Astrocyte of the cerebellum (primary cell): ENCODE measurements at regions not wholly inside any gene's neighbourhood (a gene's known extent, or its start where the extent isn't known, plus 50 kb on each side); places are given as distances from the start of the nearest gene placed in this dataset.

Experiments used
- DNase-seq: peaks from one replicate; pipeline ENCODE4 v3.0.0-alpha.2; 2011; ENCODE audit warnings: low read depth
- H3K4me3 ChIP-seq: 2 replicates; pipeline ENCODE4 v1.5.1; 2011; ENCODE audit warnings: mild to moderate bottlenecking, low read depth, low read length, moderate library complexity
- in situ Hi-C: cut with HindIII; loops from 2 replicates; pipeline ENCODE4 v1.10.0; 2017; ENCODE audit warnings: low sequenced_read_pairs
- TF ChIP-seq, protein P1 (sequence below): IDR thresholded peaks from 2 replicates; pipeline ENCODE4 v1.5.1; 2012; ENCODE audit warnings: low read length, low read depth, moderate library complexity, mild to moderate bottlenecking; ENCODE audit errors: missing control alignments

DNA sequence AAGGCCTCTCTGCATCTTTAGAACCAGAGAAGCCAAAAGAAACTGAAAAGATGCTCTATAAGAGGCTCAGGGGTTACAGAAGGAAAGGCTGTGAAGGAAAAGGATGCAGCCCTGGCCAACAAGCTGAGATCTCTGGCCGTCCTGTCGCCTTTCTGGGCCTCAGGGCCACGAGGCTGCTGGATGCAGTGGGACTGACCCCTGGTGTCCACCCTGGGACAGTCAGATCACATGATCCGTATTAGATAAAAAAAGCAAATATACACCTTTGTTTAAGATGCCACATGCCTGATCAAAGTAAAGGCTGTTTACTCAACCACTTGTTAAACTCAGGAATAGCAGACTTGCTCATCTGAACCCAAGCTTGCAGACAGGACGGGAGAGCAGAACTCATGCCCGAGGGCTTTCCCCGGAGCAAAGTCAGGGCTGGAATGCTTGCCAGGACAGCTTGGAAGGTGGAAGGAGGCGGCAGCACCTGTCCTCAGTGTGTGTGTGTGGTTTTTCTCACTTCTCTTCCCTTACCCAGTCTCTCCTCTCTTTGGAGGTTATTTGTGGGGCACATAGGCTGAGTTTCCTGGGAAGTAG, 206.5 kb upstream of the TSHZ3 start:
- in situ Hi-C loops = no loop called here
- DNase-seq = no peak
- H3K4me3 ChIP-seq = no peak overlapping the region
- TF ChIP-seq, protein P1, sequence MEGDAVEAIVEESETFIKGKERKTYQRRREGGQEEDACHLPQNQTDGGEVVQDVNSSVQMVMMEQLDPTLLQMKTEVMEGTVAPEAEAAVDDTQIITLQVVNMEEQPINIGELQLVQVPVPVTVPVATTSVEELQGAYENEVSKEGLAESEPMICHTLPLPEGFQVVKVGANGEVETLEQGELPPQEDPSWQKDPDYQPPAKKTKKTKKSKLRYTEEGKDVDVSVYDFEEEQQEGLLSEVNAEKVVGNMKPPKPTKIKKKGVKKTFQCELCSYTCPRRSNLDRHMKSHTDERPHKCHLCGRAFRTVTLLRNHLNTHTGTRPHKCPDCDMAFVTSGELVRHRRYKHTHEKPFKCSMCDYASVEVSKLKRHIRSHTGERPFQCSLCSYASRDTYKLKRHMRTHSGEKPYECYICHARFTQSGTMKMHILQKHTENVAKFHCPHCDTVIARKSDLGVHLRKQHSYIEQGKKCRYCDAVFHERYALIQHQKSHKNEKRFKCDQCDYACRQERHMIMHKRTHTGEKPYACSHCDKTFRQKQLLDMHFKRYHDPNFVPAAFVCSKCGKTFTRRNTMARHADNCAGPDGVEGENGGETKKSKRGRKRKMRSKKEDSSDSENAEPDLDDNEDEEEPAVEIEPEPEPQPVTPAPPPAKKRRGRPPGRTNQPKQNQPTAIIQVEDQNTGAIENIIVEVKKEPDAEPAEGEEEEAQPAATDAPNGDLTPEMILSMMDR = no peak

DNA sequence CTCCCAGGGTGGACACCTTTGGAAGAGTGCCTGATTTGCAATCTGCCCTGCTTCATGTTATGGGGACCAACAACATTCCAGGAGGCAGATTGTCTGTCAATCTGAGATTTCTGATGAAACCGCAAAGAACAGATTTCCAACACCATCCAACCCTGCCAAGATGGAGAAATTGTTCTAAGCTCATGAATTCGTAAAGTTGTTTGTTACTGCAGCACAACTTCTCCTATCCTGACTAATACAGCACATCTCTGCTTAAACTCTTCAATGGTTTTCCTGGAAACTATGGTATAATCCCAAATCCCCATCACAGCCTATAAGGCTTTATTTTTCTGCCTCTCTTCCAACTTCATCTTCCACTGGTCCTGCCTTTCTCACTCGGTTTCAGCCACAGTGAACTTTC, 210.3 kb upstream of the TSHZ3 start:
- TF ChIP-seq, protein P1 = no peak
- DNase-seq = no peak
- in situ Hi-C loops = no loop called here
- no peak overlapping the region for H3K4me3 ChIP-seq

DNA sequence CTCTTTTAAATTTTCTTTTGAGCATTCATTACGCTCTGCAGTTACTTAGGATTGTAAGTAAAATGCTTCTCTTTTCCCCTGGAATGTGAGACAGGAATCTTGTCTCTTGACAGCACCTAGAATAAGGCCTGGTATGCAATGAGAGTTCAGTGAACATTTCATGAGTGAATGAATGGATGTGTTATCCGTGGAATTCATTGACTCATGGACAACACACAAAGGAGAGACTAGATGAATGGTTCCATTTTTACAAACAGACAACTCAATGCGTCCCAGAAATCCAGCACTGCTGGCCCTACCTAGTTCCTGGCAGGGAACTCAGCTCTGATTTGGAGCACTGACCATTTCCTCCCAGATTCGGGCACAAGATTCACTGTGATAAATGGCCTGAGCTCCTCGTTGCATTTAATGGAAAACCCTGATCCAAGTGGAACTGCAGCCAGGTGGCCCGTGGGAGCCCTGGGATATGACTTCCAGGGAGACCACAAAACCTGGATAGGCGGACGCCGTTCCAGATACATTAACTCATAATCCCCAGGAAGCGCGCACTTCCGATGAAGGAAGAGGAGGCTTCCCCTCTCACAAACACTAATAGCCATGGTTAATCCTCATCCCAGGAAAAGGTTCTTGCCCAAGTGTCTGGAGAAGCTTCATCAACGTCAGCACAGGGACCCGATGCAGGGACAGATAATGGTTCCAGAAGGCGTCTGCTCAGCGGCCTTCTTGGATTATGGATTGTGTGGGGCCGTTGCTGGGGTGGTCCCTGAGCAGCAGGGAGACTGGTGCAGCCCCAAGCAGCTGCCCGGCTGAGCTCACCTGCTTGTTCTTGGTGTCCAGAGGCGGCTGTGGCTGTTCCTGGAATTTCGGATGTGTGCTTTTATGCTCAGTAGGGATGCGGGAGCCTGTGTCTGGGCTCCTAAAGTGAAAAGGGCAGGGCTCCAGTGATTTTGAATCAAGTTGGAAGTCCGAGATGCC, 211.1 kb upstream of the TSHZ3 start:
- DNase-seq = no peak
- TF ChIP-seq, protein P1 = no peak
- H3K4me3 ChIP-seq = no peak overlapping the region
- in situ Hi-C loops = no loop called here

DNA sequence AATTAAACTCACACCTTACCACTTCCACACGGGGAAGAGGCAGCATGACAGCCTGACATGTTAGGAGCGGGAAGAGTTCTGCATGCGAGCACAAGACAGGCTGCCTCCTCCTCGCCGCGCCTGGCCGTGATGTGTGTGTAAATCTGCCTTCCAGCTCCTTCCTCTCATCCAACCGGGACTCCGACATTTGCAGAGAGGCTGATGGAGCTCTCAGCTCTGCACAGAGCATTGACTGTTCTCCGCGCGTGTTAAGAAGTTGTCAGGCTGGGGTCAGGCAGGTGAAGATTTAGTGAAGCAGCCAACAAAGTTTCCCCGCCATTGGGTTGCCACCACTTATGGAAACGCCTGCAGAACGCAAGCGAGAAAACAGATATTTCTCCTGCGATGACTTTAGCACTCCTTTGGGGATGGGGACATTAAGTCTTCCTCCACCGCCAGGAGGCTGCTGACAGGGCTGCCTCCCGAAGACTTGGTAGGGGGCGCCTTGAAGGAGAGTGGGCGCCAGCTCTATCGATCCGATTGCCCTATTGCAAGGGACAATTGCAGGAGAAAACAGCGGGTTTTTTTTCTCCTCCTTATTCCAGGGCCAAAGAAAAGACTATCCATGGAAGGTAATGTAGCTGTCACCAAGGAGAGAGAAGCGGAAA, 213.9 kb upstream of the TSHZ3 start:
- DNase-seq = no peak
- in situ Hi-C loops = no loop called here
- TF ChIP-seq, protein P1 = no peak
- H3K4me3 ChIP-seq = no peak overlapping the region

DNA sequence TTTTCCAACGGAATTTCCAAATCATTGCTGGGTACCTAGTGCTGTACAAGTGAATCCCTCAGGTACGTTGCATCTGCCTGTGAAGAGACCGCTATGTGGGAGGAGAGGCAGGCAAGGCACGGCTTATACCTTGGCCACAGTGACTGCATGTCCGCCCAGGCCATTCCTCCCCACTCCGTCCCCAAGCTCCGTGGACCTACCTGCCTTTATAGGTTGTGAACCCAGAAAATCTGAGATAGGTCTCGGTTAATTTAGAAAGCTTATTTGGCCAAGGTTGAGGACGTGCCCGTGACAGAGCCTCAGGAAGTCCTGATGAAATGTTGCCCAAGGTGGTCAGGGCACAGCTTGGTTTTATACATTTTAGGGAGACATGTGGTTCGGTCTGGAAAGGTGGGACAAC, 218.5 kb upstream of the TSHZ3 start:
- in situ Hi-C loops = no loop called here
- TF ChIP-seq, protein P1 = no peak
- no peak for DNase-seq

DNA sequence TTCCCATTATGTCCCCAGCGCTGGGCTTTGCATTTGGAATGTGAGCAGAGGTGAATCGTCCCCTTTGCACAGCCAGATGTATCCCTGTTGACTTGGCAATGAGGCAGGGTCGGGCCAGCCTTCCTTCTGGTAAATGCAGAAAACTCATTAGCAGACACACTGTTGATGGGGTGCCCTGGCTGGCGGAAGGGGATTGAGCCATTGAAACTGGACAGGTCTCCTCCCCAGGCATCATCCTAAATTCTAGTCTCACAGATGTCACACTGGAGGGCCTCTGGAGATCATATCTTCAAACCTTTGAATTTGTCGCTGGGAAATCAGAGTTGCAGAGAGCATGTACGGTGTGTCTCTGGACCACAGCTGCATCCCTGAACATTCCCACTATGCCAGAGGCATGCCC, 219.5 kb upstream of the TSHZ3 start:
- TF ChIP-seq, protein P1 = no peak
- DNase-seq = no peak
- no peak overlapping the region for H3K4me3 ChIP-seq
- in situ Hi-C loops = no loop called here

More for the DNA sequence above, 218.5 kb upstream of the TSHZ3 start:
- H3K4me3 ChIP-seq = no peak overlapping the region
